Endodermal cell (in vitro differentiated cells): ENCODE measurements at regions not wholly inside any gene's neighbourhood (a gene's known extent, or its start where the extent isn't known, plus 50 kb on each side); places are given as distances from the start of the nearest gene placed in this dataset.
"Not testable (repeated sequence)": the region's sequence is repeated elsewhere in the genome, so short reads cannot be mapped to it uniquely, and the experiment has no call there.

Source experiments
- DNase-seq: peaks from one replicate; pipeline ENCODE4 v3.0.0-alpha.2; 2017
- H3K27ac ChIP-seq: 2 replicates; pipeline ENCODE4 v1.5.1; 2013; ENCODE audit warnings: mild to moderate bottlenecking, low read depth, low read length, moderate library complexity
- H3K27me3 ChIP-seq: 2 replicates; pipeline ENCODE4 v1.6.1; 2013; ENCODE audit warnings: mild to moderate bottlenecking, low read length, moderate library complexity; ENCODE audit not compliant: insufficient read depth, control insufficient read depth, poor library complexity, severe bottlenecking
- H3K36me3 ChIP-seq: 2 replicates; pipeline ENCODE4 v1.7.0; 2013; ENCODE audit warnings: mild to moderate bottlenecking, low read length, moderate library complexity; ENCODE audit not compliant: control insufficient read depth, insufficient read depth
- H3K4me1 ChIP-seq: one replicate; pipeline ENCODE4 v1.7.0; 2013; ENCODE audit warnings: low read length; ENCODE audit not compliant: control insufficient read depth, insufficient read depth
- H3K4me3 ChIP-seq: 2 replicates; pipeline ENCODE4 v1.5.1; 2013; ENCODE audit warnings: mild to moderate bottlenecking, low read length, moderate library complexity
- H3K9ac ChIP-seq: 2 replicates; pipeline ENCODE4 v1.6.1; 2013; ENCODE audit warnings: mild to moderate bottlenecking, low read length, moderate library complexity; ENCODE audit not compliant: poor library complexity, severe bottlenecking; ENCODE audit errors: extremely low read depth
- H3K9me3 ChIP-seq: 2 replicates; pipeline ENCODE4 v1.6.1; 2013; ENCODE audit warnings: mild to moderate bottlenecking, low read length, moderate library complexity; ENCODE audit not compliant: control insufficient read depth
- H3K27ac Mint-ChIP-seq: 2 replicates; pipeline ENCODE4 v1.8.0; 2020; ENCODE audit warnings: mixed read lengths
- H3K27me3 Mint-ChIP-seq: 2 replicates; pipeline ENCODE4 v1.8.0; 2021; ENCODE audit warnings: mild to moderate bottlenecking, mixed read lengths; ENCODE audit not compliant: insufficient read depth
- H3K36me3 Mint-ChIP-seq: 2 replicates; pipeline ENCODE4 v1.8.0; 2020; ENCODE audit warnings: low read depth, mixed read lengths
- H3K4me1 Mint-ChIP-seq: 2 replicates; pipeline ENCODE4 v1.8.0; 2020; ENCODE audit warnings: mixed read lengths
- H3K4me3 Mint-ChIP-seq: 2 replicates; pipeline ENCODE4 v1.8.0; 2020; ENCODE audit warnings: mild to moderate bottlenecking, moderate library complexity, mixed read lengths
- H3K9me3 Mint-ChIP-seq: 2 replicates; pipeline ENCODE4 v1.8.0; 2020; ENCODE audit warnings: mild to moderate bottlenecking, mixed read lengths
- WGBS, 2 experiments: methylation state at CpG; one replicate each; pipeline versions ENCODE4 v1.1.5 to v1.1.7; 2013; ENCODE audit warnings: missing lambda C conversion rate in 2 of 2, mixed read lengths in 1 of 2; ENCODE audit not compliant: insufficient coverage in 1 of 2, insufficient read length in 1 of 2; 5-methylcytosine and 5-hydroxymethylcytosine counted together
- TF ChIP-seq, protein P1 (sequence below): fragments of 200-600 bp; sonication (generic); conservative IDR thresholded peaks from 2 replicates; pipeline ENCODE4 v1.5.0; 2021; ENCODE audit warnings: antibody characterized with exemption, mild to moderate bottlenecking

DNA sequence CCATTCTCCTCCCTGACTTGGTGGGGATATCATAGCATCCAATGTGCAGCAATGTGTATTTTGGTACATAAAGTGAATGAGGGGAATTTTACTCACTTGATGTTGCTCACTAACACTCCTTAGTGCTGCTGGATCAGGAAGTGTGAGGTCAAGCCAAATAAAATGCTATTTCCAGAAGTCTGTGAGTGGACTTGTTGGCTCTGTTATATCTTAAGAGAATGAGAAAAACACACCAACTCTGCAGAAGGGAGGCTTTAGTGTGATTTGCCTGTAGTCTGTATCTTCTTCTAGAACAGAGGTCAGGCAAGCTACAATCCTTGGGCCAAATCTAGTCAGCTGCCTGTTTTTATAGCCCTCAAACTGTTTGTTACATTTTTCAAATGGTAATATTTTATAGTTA is 154.3 kb downstream of the POLR1F start:
- Mint-ChIP-seq H3K4me3 (no peak overlapping the region), H3K4me1 (no peaks in the 10 kb centered on the region)

DNA sequence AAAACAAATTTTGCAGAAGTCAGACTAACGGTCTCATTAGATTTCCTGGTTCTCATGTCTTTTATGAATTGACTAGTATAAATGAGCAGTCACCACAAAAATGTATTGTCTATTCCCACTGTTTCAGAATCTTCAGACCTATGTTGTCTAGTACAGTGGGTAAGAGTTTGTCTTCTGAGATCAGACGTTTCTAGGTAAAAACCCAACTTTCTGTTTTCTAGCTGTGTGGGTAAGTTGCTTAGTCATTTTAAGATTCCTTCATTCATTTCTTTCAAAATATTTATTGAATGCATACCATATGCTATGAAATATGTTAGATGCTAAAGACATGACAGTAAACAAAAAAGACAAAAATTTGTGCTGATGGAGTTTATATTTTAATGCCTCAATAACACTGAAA is 156.3 kb downstream of the POLR1F start:
- H3K4me3 ChIP-seq = no peak overlapping the region
- H3K4me1 Mint-ChIP-seq = no peaks in the 10 kb centered on the region
- no peaks in the 10 kb centered on the region for H3K27me3 ChIP-seq
- H3K27ac ChIP-seq = no peak overlapping the region
- H3K4me1 ChIP-seq = no peaks in the 10 kb centered on the region
- WGBS, 2 experiments = 86 to 100% methylated on average over 1 to 2 of the region's 2 CpGs
- H3K27ac Mint-ChIP-seq = no peak overlapping the region
- no peaks in the 10 kb centered on the region for H3K36me3 Mint-ChIP-seq
- TF ChIP-seq, protein P1, sequence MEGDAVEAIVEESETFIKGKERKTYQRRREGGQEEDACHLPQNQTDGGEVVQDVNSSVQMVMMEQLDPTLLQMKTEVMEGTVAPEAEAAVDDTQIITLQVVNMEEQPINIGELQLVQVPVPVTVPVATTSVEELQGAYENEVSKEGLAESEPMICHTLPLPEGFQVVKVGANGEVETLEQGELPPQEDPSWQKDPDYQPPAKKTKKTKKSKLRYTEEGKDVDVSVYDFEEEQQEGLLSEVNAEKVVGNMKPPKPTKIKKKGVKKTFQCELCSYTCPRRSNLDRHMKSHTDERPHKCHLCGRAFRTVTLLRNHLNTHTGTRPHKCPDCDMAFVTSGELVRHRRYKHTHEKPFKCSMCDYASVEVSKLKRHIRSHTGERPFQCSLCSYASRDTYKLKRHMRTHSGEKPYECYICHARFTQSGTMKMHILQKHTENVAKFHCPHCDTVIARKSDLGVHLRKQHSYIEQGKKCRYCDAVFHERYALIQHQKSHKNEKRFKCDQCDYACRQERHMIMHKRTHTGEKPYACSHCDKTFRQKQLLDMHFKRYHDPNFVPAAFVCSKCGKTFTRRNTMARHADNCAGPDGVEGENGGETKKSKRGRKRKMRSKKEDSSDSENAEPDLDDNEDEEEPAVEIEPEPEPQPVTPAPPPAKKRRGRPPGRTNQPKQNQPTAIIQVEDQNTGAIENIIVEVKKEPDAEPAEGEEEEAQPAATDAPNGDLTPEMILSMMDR = no peak
- DNase-seq = no peak
- no peaks in the 10 kb centered on the region for H3K36me3 ChIP-seq
- no peak overlapping the region for H3K9ac ChIP-seq
- H3K27me3 Mint-ChIP-seq = peaks cover 2% of the 10 kb centered on the region
- H3K9me3 ChIP-seq = peaks cover 7% of the 10 kb centered on the region
- H3K4me3 Mint-ChIP-seq = no peak overlapping the region
- H3K9me3 Mint-ChIP-seq = peaks cover 15% of the 10 kb centered on the region

More for the DNA sequence above, 154.3 kb downstream of the POLR1F start:
- Histone ChIP-seq H3K27ac (no peak overlapping the region), H3K4me1 (no peaks in the 10 kb centered on the region), H3K9ac (no peak overlapping the region), H3K4me3 (no peak overlapping the region), H3K9me3 (no peaks in the 10 kb centered on the region), H3K36me3 (no peaks in the 10 kb centered on the region), H3K27me3 (no peaks in the 10 kb centered on the region)
- H3K27ac Mint-ChIP-seq = no peak overlapping the region
- peaks cover 2% of the 10 kb centered on the region for H3K27me3 Mint-ChIP-seq
- TF ChIP-seq, protein P1 = no peak
- H3K36me3 Mint-ChIP-seq = no peaks in the 10 kb centered on the region
- peaks cover 5% of the 10 kb centered on the region for H3K9me3 Mint-ChIP-seq
- no peak for DNase-seq

DNA sequence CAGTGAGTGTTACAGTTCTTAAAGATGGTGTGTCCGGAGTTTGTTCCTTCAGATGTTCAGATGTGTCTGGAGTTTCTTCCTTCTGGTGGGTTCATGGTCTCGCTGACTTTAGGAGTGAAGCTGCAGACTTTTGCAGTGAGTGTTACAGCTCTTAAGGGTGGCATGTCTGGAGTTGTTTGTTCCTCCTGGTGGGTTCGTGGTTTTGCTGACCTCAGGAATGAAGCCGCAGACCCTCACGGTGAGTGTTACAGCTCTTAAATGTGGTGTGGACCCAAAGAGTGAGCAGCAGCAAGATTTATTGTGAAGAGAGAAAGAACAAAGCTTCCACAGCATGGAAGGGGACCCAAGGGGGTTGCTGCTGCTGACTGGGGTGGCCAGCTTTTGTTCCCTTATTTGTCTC is 159.6 kb downstream of the POLR1F start:
- not testable (repeated sequence) for H3K27me3 ChIP-seq, H3K4me3 Mint-ChIP-seq, H3K4me1 ChIP-seq, H3K4me1 Mint-ChIP-seq, DNase-seq, H3K4me3 ChIP-seq, H3K27ac Mint-ChIP-seq, H3K27ac ChIP-seq, H3K9me3 ChIP-seq, H3K9ac ChIP-seq, H3K36me3 ChIP-seq, H3K36me3 Mint-ChIP-seq
- H3K27me3 Mint-ChIP-seq = peaks cover 18% of the 10 kb centered on the region
- WGBS, 2 experiments = 71% methylated on average over 4 of the region's 5 CpGs; no CpG with 5 or more reads in 1 of the 2 experiments
- H3K9me3 Mint-ChIP-seq = peaks cover 24% of the 10 kb centered on the region

DNA sequence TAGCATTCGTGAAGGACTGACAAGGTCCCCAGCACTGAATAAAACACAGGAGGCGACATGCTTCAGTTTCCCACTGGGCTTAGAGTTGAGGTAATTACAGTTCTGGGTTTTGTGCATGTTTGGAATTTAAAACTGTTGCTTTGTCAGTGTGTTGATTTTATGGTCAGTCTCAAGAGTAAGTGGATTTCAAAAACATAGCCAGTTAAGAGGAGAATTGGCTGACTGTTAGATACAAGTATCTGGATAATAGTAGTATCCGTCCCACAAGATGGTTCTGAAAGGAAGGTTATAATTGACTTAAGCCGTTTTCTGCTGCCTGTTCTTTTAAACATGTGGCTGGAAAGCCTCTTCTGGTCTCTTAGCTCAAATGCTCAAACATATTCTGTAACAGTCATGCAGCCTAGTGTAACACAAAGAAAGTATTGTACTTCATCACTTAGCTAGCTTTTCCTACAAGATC is 170.9 kb downstream of the POLR1F start:
- H3K4me1 Mint-ChIP-seq = no peaks in the 10 kb centered on the region
- no peaks in the 10 kb centered on the region for H3K36me3 Mint-ChIP-seq
- peak overlapping the region; percentile 64 for H3K27ac ChIP-seq
- no peaks in the 10 kb centered on the region for H3K27me3 ChIP-seq
- WGBS, 2 experiments = 83 to 85% methylated on average over 4 of the region's 4 CpGs
- H3K9me3 ChIP-seq = no peaks in the 10 kb centered on the region
- H3K36me3 ChIP-seq = no peaks in the 10 kb centered on the region
- H3K27ac Mint-ChIP-seq = no peak overlapping the region
- peaks cover 3% of the 10 kb centered on the region for H3K9me3 Mint-ChIP-seq
- H3K4me3 Mint-ChIP-seq = no peak overlapping the region
- no peak overlapping the region for H3K9ac ChIP-seq
- H3K4me3 ChIP-seq = no peak overlapping the region
- no peaks in the 10 kb centered on the region for H3K27me3 Mint-ChIP-seq
- DNase-seq = no peak
- no peaks in the 10 kb centered on the region for H3K4me1 ChIP-seq
- TF ChIP-seq, protein P1 = no peak
